T follicular helper cell (primary cell): ENCODE measurements at regions not wholly inside any gene's neighbourhood (a gene's known extent, or its start where the extent isn't known, plus 50 kb on each side); places are given as distances from the start of the nearest gene placed in this dataset.

Source experiments
- DNase-seq: peaks from one replicate; pipeline ENCODE4 v3.0.0-alpha.2; 2020; ENCODE audit warnings: low read depth

DNA sequence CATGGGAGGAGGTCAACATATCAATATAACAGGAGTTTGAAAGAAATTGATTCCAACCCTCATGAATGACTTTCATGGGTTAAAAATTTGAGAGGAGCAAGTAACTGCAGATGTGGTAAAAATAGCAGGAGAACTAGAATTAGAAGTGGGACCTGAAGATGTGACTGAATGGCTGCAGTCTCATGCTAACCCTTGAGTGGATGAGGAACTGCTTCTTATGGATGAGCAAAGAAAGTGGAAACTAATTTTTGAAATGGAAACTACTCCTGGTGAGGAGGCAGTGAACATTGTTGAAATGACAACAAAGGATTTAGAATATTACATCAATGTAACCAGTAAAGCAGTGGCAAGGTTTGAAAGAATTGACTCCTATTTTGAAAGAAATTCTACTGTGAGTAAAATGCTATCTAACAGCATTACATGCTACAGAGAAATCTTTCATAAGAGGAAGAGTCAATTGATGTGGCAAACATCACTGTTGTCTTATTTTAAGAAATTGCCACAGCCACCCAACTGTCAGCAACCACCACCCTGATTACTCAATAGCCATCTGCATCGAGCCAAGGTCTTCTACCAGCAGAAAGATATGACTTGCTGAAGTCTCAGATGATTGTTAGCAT is 1683.2 kb downstream of the MAT2B start:
- no peak for DNase-seq

DNA sequence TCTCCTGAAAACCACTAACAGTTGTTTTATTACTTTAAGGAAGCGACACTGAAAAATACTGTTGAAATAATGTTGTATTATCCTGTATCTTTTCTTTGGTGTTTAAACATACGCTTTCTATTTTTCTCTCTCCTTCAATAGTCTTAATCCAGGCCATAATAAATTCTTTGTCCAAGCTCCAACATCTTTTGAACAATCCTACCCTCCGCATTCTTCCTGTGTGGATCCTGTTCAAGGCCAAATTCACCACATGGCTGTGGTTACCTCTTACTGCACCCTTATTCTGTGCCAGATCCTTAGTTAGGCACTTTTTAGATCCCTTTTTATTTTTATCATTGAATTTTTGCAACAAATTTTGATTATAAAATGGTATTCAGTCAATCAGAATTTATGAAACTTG is 1691.5 kb downstream of the MAT2B start:
- no peak for DNase-seq

DNA sequence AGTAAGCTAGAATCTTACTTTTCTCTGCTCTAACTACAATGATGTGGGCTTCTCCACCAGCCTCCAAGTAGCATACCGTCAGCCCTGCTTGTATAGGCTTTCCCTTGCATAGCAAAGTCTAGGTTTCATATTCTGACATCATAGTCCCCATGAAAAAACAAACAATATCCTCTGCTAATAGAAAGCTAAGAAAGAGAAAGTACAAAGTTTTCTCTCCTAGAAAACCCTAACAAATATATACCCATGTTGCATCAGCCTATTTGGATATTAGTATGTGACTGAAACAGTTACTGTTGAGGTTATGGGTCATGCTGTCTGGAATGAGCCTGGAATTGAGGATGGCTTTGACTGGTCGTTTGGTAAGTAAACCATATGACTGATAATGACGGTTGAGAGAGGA is 1696.0 kb downstream of the MAT2B start:
- DNase-seq: no peak

DNA sequence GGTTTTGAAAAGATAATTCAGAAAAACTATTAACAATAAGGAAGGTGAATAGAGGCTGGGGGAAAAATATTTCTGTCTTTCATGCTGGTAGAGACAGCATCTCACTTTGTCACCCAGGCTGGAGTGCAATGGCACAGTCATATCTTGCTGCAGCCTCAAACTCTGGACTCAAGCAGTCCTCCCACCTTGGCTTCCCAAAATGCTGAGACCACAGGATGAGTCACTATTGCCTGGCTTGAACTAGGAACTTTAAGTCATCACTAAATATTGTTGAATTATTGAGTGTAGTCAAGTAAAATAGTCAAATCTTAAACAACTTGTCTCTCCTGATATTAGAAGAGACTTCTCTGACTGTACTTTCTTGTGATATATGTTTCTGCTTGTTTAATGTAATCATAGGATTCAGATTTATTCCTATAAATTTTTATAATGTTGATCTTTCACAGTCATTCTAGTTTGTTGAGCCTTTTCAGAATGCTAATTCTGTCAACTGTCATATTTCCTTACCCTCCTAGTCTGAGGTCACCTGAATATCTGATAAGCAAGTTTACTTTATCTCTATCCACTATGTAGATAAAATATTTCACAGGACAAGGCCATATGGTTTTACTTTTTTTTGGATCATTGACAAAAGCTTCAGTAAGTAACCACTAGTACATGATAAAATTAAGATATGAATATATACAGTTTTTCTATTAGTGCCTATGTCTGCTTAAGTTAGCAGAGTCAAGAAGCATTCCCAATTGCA is 1696.5 kb downstream of the MAT2B start:
- no peak for DNase-seq

DNA sequence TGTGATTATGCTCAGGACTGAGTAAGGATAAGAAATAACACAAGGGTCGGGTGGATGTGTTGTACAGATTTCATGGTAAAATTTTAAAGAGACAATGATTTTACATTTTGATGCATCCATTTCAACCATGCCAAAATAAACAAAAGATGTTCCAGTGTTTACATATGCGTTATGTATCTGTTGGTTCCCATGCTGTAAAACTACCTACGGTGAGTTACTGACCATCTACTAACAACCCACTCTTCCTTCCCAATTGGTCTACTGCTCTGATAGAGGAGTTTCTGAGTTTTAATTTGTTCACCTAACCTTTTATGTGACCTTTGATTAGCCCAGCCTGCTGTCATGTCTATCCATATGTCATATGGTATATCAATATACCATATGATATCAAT is 1697.1 kb downstream of the MAT2B start:
- no peak for DNase-seq

DNA sequence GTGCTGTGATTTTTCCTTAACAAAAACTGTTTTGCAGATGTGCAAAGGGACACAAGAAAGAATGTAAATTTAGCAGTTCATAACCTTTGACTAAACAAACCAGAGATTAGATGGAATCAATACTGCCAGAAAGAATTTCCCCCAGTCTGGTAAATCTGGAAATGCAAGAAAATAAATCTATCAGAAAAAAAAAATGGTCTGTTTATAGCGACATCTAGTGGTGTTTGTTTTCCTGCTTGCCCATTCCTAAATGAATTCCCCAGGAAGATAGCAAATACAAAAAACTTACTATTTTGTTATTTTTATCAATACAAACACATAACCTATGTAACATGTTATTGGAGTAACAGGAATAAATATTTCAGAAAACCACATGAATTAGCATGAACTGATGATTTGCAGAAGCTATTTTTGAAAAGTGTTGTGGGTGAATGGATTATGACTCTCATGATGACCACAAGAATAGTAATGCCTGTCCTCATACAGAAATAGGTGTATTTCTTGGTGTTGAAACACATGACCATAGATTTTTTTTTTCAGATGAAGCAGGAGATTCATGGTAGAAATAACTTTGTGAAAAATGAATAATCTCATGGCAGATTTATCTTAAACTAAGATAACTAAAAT is 1703.8 kb downstream of the MAT2B start:
- no peak for DNase-seq

DNA sequence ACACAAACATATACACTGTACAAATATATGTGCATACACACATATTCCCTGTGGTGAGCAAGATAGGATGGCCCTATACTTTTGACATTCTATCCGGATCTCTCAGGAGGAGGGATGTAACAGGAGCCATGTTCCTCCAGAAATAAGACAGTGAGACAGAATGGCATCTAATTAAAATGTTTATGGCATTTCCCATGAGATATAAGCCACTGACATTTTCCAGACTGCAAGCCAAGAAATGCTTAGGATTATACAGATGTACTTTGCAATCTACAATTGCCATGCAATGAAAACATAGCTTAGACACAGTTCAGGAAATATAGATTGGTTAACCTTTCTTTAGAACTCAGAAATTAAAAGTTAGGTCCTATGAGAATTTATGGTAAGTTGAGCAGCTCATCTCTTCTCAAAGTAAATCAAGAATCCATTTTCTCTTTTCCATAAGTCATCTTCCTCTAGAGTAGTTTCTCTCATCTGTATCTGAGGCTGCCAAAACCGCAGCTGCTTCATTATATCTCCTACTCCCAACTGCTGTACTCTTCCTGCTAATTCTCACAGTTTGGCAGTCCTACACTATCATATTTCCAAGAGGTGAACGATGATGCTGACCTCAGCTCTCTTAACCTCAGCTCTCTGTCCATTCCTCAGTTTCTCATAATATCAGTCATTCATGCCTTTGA is 1719.1 kb downstream of the MAT2B start:
- no peak for DNase-seq

DNA sequence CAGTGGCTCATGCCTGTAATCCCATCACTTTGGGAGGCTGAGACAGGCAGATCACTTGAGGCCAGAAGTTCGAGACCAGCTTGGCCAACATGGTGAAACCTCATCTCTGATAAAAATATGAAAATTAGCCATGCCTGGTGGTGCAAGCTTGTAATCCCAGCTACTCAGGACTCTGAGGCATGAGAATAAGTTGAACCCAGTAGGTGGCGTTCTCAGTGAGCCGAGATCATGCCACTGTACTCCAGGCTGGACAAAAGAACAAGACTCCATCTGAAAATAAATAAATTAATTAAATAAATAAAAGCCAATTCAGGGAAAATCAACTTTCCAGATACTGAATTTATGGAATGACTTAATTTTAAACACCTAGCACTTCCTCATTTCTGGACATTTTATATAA is 1722.1 kb downstream of the MAT2B start:
- DNase-seq: no peak

DNA sequence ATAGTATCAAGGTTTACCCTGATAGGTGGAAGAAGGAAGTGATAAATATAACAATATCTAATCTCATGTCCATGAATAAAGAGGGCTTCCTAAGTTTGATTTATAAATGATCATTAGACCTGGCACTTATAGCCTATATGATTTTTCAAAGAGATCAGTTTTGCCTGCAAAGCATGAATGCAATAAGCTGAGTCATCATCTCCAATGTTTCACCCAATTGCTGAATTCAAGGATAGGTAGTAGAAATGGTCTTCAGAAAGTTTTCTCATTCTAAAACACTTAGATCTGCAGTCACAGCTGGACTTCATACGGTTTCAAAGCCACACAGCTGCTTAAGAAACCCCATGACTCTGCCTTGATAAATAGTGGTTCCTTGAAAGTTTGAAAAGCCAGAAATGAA is 1722.8 kb downstream of the MAT2B start:
- DNase-seq: no peak

DNA sequence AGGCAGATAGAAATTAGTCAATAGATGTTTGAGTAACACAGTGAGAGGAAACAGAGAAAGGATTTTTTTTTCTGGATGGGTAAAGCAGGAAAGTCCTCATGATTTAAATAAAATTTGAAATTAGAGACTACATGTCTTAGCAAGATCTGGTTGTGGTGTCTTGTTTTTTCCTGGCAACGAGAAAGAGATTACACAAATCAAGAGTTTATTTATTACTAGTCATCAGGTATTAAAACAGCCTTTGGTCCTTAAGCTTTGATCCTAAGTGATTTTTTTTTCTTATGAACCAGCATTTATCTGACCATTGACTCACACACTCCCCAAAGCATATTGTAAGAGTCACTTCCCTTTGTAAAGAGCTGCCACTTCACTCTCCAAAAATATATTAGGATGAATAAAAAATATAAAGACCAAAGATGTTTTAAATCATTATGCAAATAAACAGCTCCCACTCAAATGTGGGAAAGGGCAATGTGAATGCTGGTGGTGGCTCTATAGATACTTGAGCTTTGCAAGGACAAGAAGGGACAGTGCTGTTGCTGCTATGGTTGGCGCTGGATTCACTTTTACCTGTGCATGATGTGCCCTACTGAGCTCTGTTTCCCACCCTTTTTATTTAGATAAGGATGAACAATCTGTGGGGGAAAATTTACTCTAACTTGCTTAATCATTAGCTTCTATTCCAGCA is 1726.5 kb downstream of the MAT2B start:
- no peak for DNase-seq

DNA sequence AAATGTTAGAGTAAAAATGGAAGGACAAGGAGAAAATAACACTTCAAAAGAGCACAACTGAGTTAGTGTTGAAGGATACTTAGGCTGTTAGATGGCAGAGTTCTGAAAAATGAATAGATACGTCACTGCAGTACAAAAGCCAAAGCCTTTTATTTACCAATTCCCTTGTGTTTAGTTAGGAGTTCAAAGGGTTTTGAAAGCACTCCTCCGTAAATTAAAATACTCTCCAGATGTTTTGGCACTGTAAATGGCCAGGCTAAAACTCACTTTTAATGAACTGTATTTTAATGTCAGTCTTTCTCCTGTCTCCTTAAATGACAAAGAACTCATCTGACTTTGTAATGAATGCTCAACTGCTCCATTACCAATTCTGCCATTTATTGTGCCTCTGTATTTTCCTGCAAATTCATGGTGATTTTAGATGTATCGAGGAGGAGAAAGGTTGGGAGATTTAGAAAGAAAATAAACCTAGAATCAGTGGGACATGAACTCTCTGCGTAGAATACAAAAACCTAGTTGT is 1727.2 kb downstream of the MAT2B start:
- no peak for DNase-seq

DNA sequence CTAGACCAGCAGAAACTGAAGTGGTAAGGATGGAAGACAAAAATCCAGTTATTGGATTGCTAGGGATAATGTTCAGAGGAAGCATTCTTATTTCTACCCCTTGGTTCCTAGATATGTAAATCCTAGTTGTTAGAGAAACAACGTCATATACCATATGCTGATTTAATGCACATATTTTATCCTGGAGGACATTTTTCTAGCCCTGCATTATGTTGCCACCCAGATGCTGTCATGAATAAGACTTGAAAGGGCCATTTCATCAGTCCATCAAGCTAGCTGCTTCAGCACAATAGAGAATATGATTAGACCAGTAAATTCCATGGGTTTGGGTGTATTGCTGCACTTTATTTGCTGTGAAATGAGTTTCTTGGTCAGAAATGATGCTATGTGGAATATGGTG is 1736.4 kb downstream of the MAT2B start:
- DNase-seq: no peak

DNA sequence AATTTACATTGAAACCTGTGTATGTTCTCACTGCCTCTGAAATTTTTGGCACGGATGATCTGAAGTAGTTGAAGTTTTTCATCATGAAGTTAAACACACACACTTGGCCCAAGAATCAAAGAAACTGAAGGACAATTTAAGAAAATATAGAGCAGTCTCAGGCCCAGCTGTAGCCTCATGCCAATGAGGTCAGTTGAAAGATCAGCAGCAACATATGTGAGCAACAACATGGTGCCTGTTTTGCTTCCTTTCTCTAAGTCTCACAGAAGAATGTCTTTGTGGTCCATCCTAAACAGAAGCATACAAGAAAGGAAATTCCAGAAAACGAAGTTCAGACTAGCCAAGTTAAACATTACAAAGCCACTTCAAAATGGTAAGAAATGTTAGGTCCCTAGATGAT is 1737.2 kb downstream of the MAT2B start:
- DNase-seq: no peak

DNA sequence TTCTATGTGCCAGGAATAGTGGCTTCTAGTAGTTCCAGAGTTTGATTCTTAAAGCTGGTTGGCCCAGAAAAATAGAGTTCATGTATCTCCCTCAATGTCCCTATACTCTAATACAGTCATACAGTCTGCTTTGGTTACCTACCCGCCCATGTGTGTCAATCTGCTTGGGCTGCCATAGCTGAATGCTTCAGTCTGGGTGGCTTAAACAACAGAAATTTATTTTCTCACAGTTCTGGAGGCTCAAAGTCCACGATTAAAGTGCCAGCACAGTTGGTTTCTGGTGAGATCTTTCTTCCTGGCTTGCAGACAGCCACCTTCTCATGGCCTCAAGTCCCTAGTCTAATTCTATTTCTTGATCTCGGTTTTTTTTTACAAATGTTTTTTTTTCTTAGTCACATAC is 1739.0 kb downstream of the MAT2B start:
- no peak for DNase-seq

DNA sequence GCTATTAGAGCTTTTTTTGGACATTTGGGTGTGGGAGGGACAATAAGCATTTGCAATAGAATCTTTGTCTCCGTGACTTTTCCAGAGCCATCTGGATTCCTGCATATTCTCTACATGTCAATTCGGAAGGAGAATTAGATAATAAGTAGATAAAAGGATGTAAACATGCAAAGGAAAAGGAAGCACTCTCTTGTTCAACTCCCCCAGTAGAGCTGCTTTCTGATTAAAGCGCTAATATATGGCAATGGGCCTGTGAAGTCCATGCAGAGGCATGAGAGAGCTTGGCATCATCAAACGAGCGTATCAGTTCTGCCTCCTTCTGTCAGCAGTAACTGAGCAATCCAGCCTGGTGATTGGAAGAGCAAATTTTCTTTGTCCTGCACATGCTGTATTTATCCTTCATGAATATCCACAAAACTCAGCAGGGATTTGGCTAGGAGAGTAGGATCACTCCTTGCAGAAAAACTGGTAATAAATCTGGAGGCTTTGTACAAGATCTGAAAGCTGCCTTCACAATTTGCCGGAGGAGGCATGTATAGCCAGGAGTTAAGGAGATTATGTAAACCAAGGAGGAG is 1752.9 kb downstream of the MAT2B start:
- no peak for DNase-seq

DNA sequence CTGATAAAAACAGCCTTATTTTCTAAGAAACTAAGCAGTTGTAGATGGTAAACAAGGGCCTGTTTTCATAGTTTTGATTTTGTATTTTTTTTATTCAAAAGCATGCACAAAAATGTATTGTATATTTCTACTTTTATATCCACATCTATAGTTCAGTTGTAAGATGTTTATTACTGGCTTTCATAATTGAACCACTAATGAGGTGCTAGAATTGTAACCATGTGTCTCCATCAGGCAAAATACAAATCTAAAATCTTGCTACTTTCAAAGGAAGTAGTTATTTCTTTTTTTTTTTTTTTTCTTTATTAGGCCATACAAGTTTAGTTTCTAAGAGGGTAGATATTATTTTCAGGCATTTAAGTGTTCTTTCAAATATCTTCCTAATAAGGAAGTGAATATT is 1755.0 kb downstream of the MAT2B start:
- DNase-seq: no peak

DNA sequence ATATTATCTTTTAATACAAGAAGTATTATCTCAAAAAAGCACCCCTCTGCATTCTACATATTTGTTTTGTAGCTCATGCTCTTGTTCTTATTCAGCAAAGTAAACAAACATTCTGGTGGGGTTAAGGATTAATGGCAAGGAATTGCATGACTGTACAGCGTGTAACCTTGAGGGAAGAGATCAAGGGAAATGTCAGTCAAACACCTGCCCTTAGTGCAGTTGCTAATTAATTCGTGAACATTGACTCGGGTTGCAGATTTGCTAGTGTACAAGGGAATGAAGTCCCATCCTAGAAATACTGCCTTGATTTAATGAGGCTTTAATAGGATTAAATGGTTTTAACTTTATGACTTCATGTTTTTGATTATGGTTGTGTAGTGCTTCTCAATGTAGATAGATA is 1758.1 kb downstream of the MAT2B start:
- no peak for DNase-seq

DNA sequence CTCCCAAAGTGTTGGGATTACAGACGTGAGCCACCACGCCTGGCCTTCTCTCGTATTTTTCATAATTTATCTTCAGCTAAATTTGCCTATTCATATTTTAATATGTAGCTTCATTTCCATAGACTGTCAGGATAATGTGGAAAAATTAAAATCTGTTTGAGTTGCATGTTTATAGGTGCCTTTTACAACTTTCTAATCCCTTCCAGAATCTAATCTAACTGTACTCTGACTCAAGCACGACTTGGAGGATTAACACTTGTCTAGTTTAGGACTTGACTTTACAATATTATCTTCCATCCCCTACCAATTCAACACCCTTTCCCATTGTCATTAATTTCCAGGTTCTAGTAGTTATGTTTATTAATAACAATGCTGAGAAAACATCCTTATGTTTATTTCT is 1761.5 kb downstream of the MAT2B start:
- no peak for DNase-seq

DNA sequence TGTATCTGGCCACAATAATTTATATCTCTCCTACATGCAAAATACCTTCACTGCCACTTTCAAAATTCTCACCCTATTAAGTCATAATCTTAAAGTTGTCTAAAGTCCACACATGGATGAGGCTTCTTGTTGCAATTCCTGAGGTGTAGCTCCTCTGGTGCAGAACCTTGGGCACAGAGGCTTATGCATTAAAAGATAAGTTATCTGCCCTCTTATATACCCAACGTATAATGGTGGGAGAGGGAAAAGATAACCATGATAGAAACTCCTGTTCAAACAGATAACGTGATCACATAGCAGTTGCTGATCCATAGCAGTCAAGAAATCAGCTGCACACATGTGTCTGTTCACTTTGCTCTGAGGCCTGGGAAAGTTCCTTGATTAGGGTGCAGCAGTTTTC is 1767.0 kb downstream of the MAT2B start:
- no peak for DNase-seq

DNA sequence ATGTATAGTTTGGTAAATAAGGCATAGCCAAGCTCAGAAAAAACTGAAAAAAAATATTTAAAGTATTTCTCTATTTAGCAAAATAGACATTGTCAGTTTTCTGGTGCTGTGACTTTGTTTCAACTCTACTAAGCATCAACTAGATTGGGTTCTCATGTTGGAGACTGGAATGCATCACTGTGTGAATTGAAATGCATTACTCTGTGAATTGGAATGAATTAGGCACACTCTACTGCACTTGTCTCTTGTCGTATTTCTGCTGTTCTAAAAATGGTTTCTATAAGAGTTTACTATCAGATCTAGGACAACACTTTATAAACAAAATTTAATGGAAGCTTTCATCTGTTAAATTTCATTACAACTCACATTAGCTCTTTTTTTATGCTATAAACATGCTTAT is 1772.2 kb downstream of the MAT2B start:
- DNase-seq: no peak

DNA sequence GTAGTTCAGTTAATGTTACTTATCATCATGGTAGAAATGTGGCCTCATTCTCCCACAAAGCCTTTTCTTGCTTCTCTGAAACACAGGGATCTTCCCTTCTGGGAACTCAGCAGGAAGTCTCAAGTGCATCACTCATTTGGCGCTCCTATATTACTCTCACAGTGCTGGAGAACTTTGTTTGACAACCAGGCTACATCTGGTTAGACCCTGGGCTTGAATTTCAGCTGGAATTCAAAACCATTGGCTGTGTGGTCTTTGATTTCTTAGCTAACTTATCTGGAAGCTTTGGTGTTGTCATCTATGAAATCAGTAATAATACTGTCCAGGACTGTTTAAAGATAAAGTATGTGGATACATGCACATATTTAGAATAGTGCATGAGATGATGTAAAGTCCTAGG is 1777.1 kb downstream of the MAT2B start:
- DNase-seq: no peak

DNA sequence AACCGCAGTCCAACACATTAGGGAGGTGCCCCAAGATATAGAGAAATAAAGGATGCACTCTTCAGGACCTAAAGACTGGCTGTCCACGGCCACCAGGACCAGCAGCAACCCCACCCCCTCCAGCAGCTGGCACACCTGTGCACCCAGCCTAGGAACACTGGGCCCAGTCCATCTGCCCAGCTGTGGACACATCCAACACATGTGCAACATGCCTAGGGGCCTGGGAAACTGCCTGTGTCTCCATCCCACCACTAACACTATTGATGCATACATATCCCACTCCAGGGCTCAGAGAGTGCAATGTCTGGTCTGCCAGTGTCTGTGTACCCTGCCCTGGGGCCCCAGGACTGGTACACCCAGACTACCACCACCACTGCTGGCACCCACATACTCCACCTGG is 1781.3 kb downstream of the MAT2B start:
- no peak for DNase-seq
